ENCODE measurements at regions not wholly inside any gene's neighbourhood (a gene's known extent, or its start where the extent isn't known, plus 50 kb on each side); places are given as distances from the start of the nearest gene placed in this dataset.
"Not testable (repeated sequence)": the region's sequence is repeated elsewhere in the genome, so short reads cannot be mapped to it uniquely, and the experiment has no call there.

- ChIA-PET POLR2A (no interaction called here), CTCF (no interaction called here)
- no peak for ATAC-seq
- TF ChIP-seq CTCF (IDR thresholded peaks at IDR 0.05), result no peak
- H3K27ac Mint-ChIP-seq, result no peak overlapping the region
- no peak for DNase-seq
- intact Hi-C loops (cut with micrococcal nuclease), result no loop called here
- no peak overlapping the region for H3K4me3 Mint-ChIP-seq
- no peaks in the 10 kb centered on the region for H3K27me3 Mint-ChIP-seq
- H3K4me1 Mint-ChIP-seq (ENCODE audit: low read depth), result no peaks in the 10 kb centered on the region
- H3K9me3 Mint-ChIP-seq, result peaks cover 41% of the 10 kb centered on the region
- H3K36me3 Mint-ChIP-seq (ENCODE audit: low read depth), result no peaks in the 10 kb centered on the region
These were observed 264.3 kb downstream of the RPAP3 start for GRCh38 chr12:47441490-47441889.

GRCh38 chr12:47438175-47438574 lies 267.7 kb downstream of the RPAP3 start:
- TF ChIP-seq CTCF (IDR thresholded peaks at IDR 0.05), result peak; percentile 40
- Mint-ChIP-seq H3K36me3 (ENCODE audit: low read depth) (no peaks in the 10 kb centered on the region), H3K9me3 (peaks cover 29% of the 10 kb centered on the region), H3K4me3 (no peak overlapping the region), H3K27ac (no peak overlapping the region), H3K4me1 (ENCODE audit: low read depth) (no peaks in the 10 kb centered on the region), H3K27me3 (no peaks in the 10 kb centered on the region)
- POLR2A ChIA-PET, result no interaction called here
- intact Hi-C loops (cut with micrococcal nuclease), result no loop called here
- CTCF ChIA-PET, result no interaction called here
- DNase-seq (no peak), ATAC-seq (no peak)

GRCh38 chr12:47437570-47437969 lies 268.3 kb downstream of the RPAP3 start:
- intact Hi-C loops (cut with micrococcal nuclease), result no loop called here
- POLR2A ChIA-PET, result no interaction called here
- Mint-ChIP-seq H3K27me3 (no peaks in the 10 kb centered on the region), H3K27ac (no peak overlapping the region), H3K4me1 (ENCODE audit: low read depth) (no peaks in the 10 kb centered on the region), H3K9me3 (peaks cover 23% of the 10 kb centered on the region), H3K4me3 (no peak overlapping the region), H3K36me3 (ENCODE audit: low read depth) (no peaks in the 10 kb centered on the region)
- no peak for ATAC-seq
- CTCF ChIA-PET, result interaction anchor here (1.4 kb wide), 1 partner anchor 10 kb away, joined by 3 read pairs; no protein-coding TSS in a partner anchor
- no peak for TF ChIP-seq CTCF (IDR thresholded peaks at IDR 0.05)
- no peak for DNase-seq

GRCh38 chr12:47433876-47434275 lies 272.0 kb downstream of the RPAP3 start:
- Mint-ChIP-seq H3K4me3 (no peak overlapping the region), H3K4me1 (ENCODE audit: low read depth) (no peaks in the 10 kb centered on the region), H3K9me3 (peaks cover 13% of the 10 kb centered on the region), H3K27me3 (no peaks in the 10 kb centered on the region), H3K27ac (no peak overlapping the region), H3K36me3 (ENCODE audit: low read depth) (no peaks in the 10 kb centered on the region)
- ATAC-seq (no peak), DNase-seq (no peak)
- ChIA-PET POLR2A (no interaction called here), CTCF (interaction anchor here (1.2 kb wide), 1 partner anchor 9 kb away, joined by 3 read pairs; no protein-coding TSS in a partner anchor)
- intact Hi-C loops (cut with micrococcal nuclease), result no loop called here
- TF ChIP-seq CTCF (IDR thresholded peaks at IDR 0.05), result no peak

GRCh38 chr12:47426678-47427309 lies 279.0 kb downstream of the RPAP3 start:
- H3K36me3 Mint-ChIP-seq (ENCODE audit: low read depth); H3K27me3 Mint-ChIP-seq: not testable (repeated sequence)

More at GRCh38 chr12:47426678-47427309, 279.0 kb downstream of the RPAP3 start:
- ChIA-PET POLR2A (interaction anchor here (1.1 kb wide), 1 partner anchor 22 kb away, joined by 3 read pairs; no protein-coding TSS in a partner anchor), CTCF (interaction anchor here (1.3 kb wide), 1 partner anchor 355 kb away, joined by 3 read pairs; no protein-coding TSS in a partner anchor)
- Mint-ChIP-seq H3K4me1 (ENCODE audit: low read depth) (peaks cover 16% of the 10 kb centered on the region), H3K27ac (peak overlapping the region; percentile 62), H3K4me3 (peak overlapping the region; percentile 58)
- ATAC-seq; H3K9me3 Mint-ChIP-seq; intact Hi-C loops (cut with micrococcal nuclease): not testable (repeated sequence)
- peak; percentile 20 for DNase-seq

All from activated CD8-positive, alpha-beta T cell treated with anti-CD3 and anti-CD28 coated beads for 36 hours (primary cell).